IMR-90 (cell line): ENCODE measurements at regions not wholly inside any gene's neighbourhood (a gene's known extent, or its start where the extent isn't known, plus 50 kb on each side); places are given as distances from the start of the nearest gene placed in this dataset.

ENCODE experiments used
- ATAC-seq: fragments of 200-7000 bp; cut with Tn5 transposase; 2 replicates; pipeline ENCODE4 v1.9.1; 2020; ENCODE audit warnings: low read depth, mild to moderate bottlenecking, moderate library complexity
- BruUV-seq: library from RNA; stranded (reverse); fragments of 400-500 nt; replicated peaks from 2 replicates; lab custom pipeline; 2021; lab: Mats Ljungman, UMichigan
- CTCF ChIA-PET: fragments of 300-600 bp; formaldehyde crosslinking; extraction: SDS; loops from one replicate; lab custom pipeline; 2021; ENCODE audit warnings: antibody characterized with exemption; lab: Yijun Ruan, JAX
- POLR2A ChIA-PET: fragments of 300-600 bp; sonication (Branson Sonifier 250); formaldehyde crosslinking; loops from one replicate; lab custom pipeline; 2022; ENCODE audit warnings: antibody characterized with exemption; ENCODE audit not compliant: unreplicated experiment; lab: Charles Lee
- DNase-seq: peaks from one replicate; pipeline ENCODE4 v3.0.0; 2013
- H2AFZ ChIP-seq: replicated peaks from 2 replicates; pipeline ENCODE3; 2013; ENCODE audit warnings: low read length, mild to moderate bottlenecking; ENCODE audit not compliant: poor library complexity
- H2AK5ac ChIP-seq: 2 replicates; pipeline ENCODE4 v1.6.1; 2013; ENCODE audit warnings: low read depth, low read length, inconsistent platforms
- H2AK9ac ChIP-seq: replicated peaks from 2 replicates; pipeline ENCODE3; 2013; ENCODE audit warnings: mild to moderate bottlenecking, low read depth, low read length, moderate library complexity; ENCODE audit not compliant: poor library complexity
- H2BK120ac ChIP-seq: 2 replicates; pipeline ENCODE4 v1.6.1; 2013; ENCODE audit warnings: low read depth, low read length, inconsistent platforms
- H2BK15ac ChIP-seq: 3 replicates; pipeline ENCODE4 v1.6.1; 2013; ENCODE audit warnings: low read depth, low read length, inconsistent platforms
- H2BK20ac ChIP-seq: 2 replicates; pipeline ENCODE4 v1.6.1; 2013; ENCODE audit warnings: low read depth, mild to moderate bottlenecking, inconsistent platforms, low read length, moderate library complexity
- H2BK5ac ChIP-seq: 2 replicates; pipeline ENCODE4 v1.6.1; 2013; ENCODE audit warnings: mild to moderate bottlenecking, low read depth, low read length, inconsistent platforms; ENCODE audit not compliant: poor library complexity, severe bottlenecking
- H3K14ac ChIP-seq: replicated peaks from 2 replicates; pipeline ENCODE4 v1.6.1; 2013; ENCODE audit warnings: low read depth, low read length, inconsistent platforms
- H3K18ac ChIP-seq: 2 replicates; pipeline ENCODE4 v1.6.1; 2013; ENCODE audit warnings: low read depth, low read length, control low read depth
- H3K23ac ChIP-seq: 2 replicates; pipeline ENCODE4 v1.6.1; 2013; ENCODE audit warnings: low read depth, low read length, inconsistent platforms
- H3K27ac ChIP-seq: 2 replicates; pipeline ENCODE4 v1.5.1; 2013; ENCODE audit warnings: mild to moderate bottlenecking, control low read depth, low read length; ENCODE audit not compliant: insufficient read depth
- H3K27me3 ChIP-seq: 2 replicates; pipeline ENCODE4 v1.6.1; 2013; ENCODE audit warnings: low read length; ENCODE audit not compliant: control insufficient read depth, insufficient read depth
- H3K36me3 ChIP-seq: 2 replicates; pipeline ENCODE4 v1.6.1; 2013; ENCODE audit warnings: low read length, mixed read lengths; ENCODE audit not compliant: control insufficient read depth, insufficient read depth
- H3K4ac ChIP-seq: 2 replicates; pipeline ENCODE4 v1.6.1; 2013; ENCODE audit warnings: low read depth, low read length, inconsistent platforms
- H3K4me1 ChIP-seq: 2 replicates; pipeline ENCODE4 v1.6.1; 2013; ENCODE audit warnings: low read length, mixed read lengths; ENCODE audit not compliant: control insufficient read depth, insufficient read depth
- H3K4me2 ChIP-seq: 2 replicates; pipeline ENCODE4 v1.6.1; 2013; ENCODE audit warnings: low read depth, mild to moderate bottlenecking, control low read depth, low read length, moderate library complexity
- H3K4me3 ChIP-seq: 2 replicates; pipeline ENCODE4 v1.5.1; 2013; ENCODE audit warnings: low read depth, mild to moderate bottlenecking, control low read depth, low read length, moderate library complexity; ENCODE audit not compliant: insufficient read depth
- H3K56ac ChIP-seq: 2 replicates; pipeline ENCODE4 v1.6.1; 2013; ENCODE audit warnings: low read length, inconsistent platforms; ENCODE audit not compliant: insufficient read depth; ENCODE audit errors: extremely low read depth
- H3K79me1 ChIP-seq, 2 experiments: 2 replicates each; pipeline ENCODE4 v1.6.1; 2013; ENCODE audit warnings: low read length in 2 of 2, inconsistent platforms in 1 of 2, low read depth in 1 of 2
- H3K9ac ChIP-seq: 2 replicates; pipeline ENCODE4 v1.6.1; 2013; ENCODE audit warnings: low read depth, low read length, control low read depth
- H3K9me1 ChIP-seq: 2 replicates; pipeline ENCODE4 v1.6.1; 2013; ENCODE audit warnings: low read length, inconsistent platforms; ENCODE audit not compliant: insufficient read depth
- H3K9me3 ChIP-seq: 2 replicates; pipeline ENCODE4 v1.6.1; 2013; ENCODE audit warnings: low read length; ENCODE audit not compliant: control insufficient read depth, insufficient read depth
- H4K20me1 ChIP-seq: 2 replicates; pipeline ENCODE4 v1.6.1; 2013; ENCODE audit warnings: low read length, inconsistent platforms; ENCODE audit not compliant: insufficient read depth
- H4K5ac ChIP-seq: 2 replicates; pipeline ENCODE4 v1.6.1; 2013; ENCODE audit warnings: mild to moderate bottlenecking, low read depth, low read length, control low read depth
- H4K8ac ChIP-seq, 2 experiments: 2 replicates each; pipeline ENCODE4 v1.6.1; 2013; ENCODE audit warnings: low read depth in 2 of 2, low read length in 2 of 2, control low read depth in 1 of 2, inconsistent platforms in 1 of 2
- H4K91ac ChIP-seq: 2 replicates; pipeline ENCODE4 v1.6.1; 2013; ENCODE audit warnings: low read depth, low read length, inconsistent platforms; ENCODE audit not compliant: insufficient read depth
- CEBPB ChIP-seq: IDR thresholded peaks from 2 replicates; pipeline ENCODE4 v1.6.1; 2012; ENCODE audit warnings: low read depth, low read length, improper control_type of control experiment
- CHD1 ChIP-seq: IDR thresholded peaks from 2 replicates; pipeline ENCODE4 v1.6.1; 2012; ENCODE audit warnings: low read depth, low read length, improper control_type of control experiment
- MAFK ChIP-seq: IDR thresholded peaks from 2 replicates; pipeline ENCODE4 v1.6.1; 2012; ENCODE audit warnings: low read depth, low read length, improper control_type of control experiment
- MAZ ChIP-seq: IDR thresholded peaks from 2 replicates; pipeline ENCODE4 v1.6.1; 2012; ENCODE audit warnings: low read depth, mild to moderate bottlenecking, low read length, improper control_type of control experiment, moderate library complexity, borderline replicate concordance
- MXI1 ChIP-seq: IDR thresholded peaks from 2 replicates; pipeline ENCODE4 v1.6.1; 2012; ENCODE audit warnings: low read depth, mild to moderate bottlenecking, low read length, moderate library complexity, borderline replicate concordance
- NFE2L2 ChIP-seq: fragments of 150-350 bp; IDR thresholded peaks from 2 replicates; pipeline ENCODE4 v1.6.1; 2016; ENCODE audit warnings: low read depth, mild to moderate bottlenecking, low read length
- POLR2A ChIP-seq: IDR thresholded peaks from 2 replicates; pipeline ENCODE4 v1.6.1; 2012; ENCODE audit warnings: mild to moderate bottlenecking, low read depth, low read length
- WGBS, 2 experiments: methylation state at CpG; one replicate each; pipeline versions ENCODE4 v1.1.5 to v1.1.7; 2013; ENCODE audit warnings: missing lambda C conversion rate in 2 of 2; ENCODE audit not compliant: insufficient read length in 1 of 2; ENCODE audit errors: extremely low coverage in 2 of 2; 5-methylcytosine and 5-hydroxymethylcytosine counted together
- dilution Hi-C: fragments of 300-500 bp; cut with HindIII; formaldehyde crosslinking; loops from one replicate; pipeline ENCODE4 v1.14.3; 2018; ENCODE audit warnings: low sequenced_read_pairs; ENCODE audit not compliant: unreplicated experiment
- in situ Hi-C: fragments of 300-500 bp; cut with MboI; formaldehyde crosslinking; loops from 3 replicates; pipeline ENCODE4 v1.14.3; 2019; ENCODE audit warnings: low sequenced_read_pairs, inconsistent platforms, mixed read lengths
- intact Hi-C: fragments of 100-400 bp; cut with micrococcal nuclease; formaldehyde crosslinking; loops from 2 replicates; pipeline ENCODE4 v1.10.0; 2022
- TF ChIP-seq, protein P1 (sequence below): fragments of 150-350 bp; IDR thresholded peaks from 2 replicates; pipeline ENCODE4 v1.6.1; 2017; ENCODE audit warnings: mild to moderate bottlenecking, antibody characterized with exemption, low read length, low read depth
- TF ChIP-seq, protein P2 (sequence below): fragments of 150-350 bp; IDR thresholded peaks from 2 replicates; pipeline ENCODE4 v1.6.1; 2016; ENCODE audit warnings: low read depth, mild to moderate bottlenecking, low read length, moderate library complexity, borderline replicate concordance

DNA sequence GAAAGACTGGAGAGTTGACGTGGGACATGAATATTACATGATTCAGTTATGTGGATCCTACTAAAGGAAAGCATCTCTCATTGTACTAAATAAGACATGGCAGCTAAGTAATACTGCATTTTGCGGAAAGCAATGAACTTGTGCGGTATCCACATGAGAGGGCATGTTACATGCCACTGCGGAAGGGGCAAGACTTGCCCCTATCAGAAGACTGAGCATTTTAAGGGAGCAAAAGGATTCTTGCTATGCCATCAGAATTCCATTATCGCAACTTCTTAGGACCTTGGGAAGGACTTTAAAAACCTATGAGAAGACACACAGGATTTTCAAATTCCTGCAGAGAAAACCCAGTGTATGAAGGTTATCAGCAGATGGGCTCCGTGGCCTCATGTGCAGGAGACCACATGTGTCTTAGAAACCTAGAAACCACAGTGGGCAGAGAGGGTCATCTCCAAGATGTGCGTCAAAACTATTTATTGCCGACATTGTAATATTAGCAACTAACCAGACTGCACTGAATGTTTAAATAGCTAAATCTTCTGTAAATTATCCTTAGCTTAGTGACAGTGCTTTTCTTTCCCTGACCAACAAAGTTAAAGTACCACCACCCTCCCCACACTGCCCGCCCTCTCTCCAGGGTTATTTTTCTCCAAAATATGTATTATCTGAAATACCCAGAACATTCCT, 457.7 kb downstream of the ICE1 start:
- H3K4ac ChIP-seq: no peak overlapping the region
- dilution Hi-C loops: no loop called here
- BruUV-seq: no TSS peak
- H3K23ac ChIP-seq: no peak overlapping the region
- in situ Hi-C loops: no loop called here
- WGBS, 2 experiments: 86% methylated on average over 2 of the region's 9 CpGs; no CpG with 5 or more reads in 1 of the 2 experiments
- H2BK5ac ChIP-seq: no peak overlapping the region
- ChIA-PET CTCF (no interaction called here), POLR2A (no interaction called here)
- no peaks in the 10 kb centered on the region for H3K9me1 ChIP-seq
- no peaks in the 10 kb centered on the region for H3K36me3 ChIP-seq
- no peak overlapping the region for H3K14ac ChIP-seq
- no peak overlapping the region for H2AFZ ChIP-seq
- no peak overlapping the region for H2AK9ac ChIP-seq
- H3K79me1 ChIP-seq: no peaks in the 10 kb centered on the region
- no peak for ATAC-seq
- no peak for DNase-seq
- no peaks in the 10 kb centered on the region for H4K20me1 ChIP-seq
- no peak overlapping the region for H4K8ac ChIP-seq
- H3K27ac ChIP-seq: no peak overlapping the region
- no peak overlapping the region for H2BK120ac ChIP-seq
- H4K5ac ChIP-seq: no peak overlapping the region
- no peaks in the 10 kb centered on the region for H3K4me1 ChIP-seq
- no peak overlapping the region for H3K4me2 ChIP-seq
- no peak overlapping the region for H3K4me3 ChIP-seq
- H2BK20ac ChIP-seq: no peak overlapping the region
- no peak overlapping the region for H3K18ac ChIP-seq
- TF ChIP-seq MAFK (peak; percentile 15; the same call in 1 of the 2 replicates), POLR2A (no peak), CEBPB (no peak), MXI1 (no peak), MAZ (no peak), NFE2L2 (no peak), CHD1 (no peak)
- TF ChIP-seq, protein P1, sequence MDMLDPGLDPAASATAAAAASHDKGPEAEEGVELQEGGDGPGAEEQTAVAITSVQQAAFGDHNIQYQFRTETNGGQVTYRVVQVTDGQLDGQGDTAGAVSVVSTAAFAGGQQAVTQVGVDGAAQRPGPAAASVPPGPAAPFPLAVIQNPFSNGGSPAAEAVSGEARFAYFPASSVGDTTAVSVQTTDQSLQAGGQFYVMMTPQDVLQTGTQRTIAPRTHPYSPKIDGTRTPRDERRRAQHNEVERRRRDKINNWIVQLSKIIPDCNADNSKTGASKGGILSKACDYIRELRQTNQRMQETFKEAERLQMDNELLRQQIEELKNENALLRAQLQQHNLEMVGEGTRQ: no peak
- TF ChIP-seq, protein P2, sequence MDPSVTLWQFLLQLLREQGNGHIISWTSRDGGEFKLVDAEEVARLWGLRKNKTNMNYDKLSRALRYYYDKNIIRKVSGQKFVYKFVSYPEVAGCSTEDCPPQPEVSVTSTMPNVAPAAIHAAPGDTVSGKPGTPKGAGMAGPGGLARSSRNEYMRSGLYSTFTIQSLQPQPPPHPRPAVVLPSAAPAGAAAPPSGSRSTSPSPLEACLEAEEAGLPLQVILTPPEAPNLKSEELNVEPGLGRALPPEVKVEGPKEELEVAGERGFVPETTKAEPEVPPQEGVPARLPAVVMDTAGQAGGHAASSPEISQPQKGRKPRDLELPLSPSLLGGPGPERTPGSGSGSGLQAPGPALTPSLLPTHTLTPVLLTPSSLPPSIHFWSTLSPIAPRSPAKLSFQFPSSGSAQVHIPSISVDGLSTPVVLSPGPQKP: no peak
- no peaks in the 10 kb centered on the region for H3K27me3 ChIP-seq
- H3K9ac ChIP-seq: no peak overlapping the region
- H4K91ac ChIP-seq: no peak overlapping the region
- H2BK15ac ChIP-seq: no peak overlapping the region
- H3K9me3 ChIP-seq: peaks cover 18% of the 10 kb centered on the region
- no peak overlapping the region for H3K56ac ChIP-seq
- no peak overlapping the region for H2AK5ac ChIP-seq
- intact Hi-C loops: no loop called here
